OCI-LY1 (cell line): ENCODE measurements at regions not wholly inside any gene's neighbourhood (a gene's known extent, or its start where the extent isn't known, plus 50 kb on each side); places are given as distances from the start of the nearest gene placed in this dataset.
"Not testable (repeated sequence)": the region's sequence is repeated elsewhere in the genome, so short reads cannot be mapped to it uniquely, and the experiment has no call there.

ENCODE experiments used
- H2AFZ ChIP-seq: fragments of 200-600 bp; sonication (generic), shearing (Covaris generic); 2 replicates; pipeline ENCODE4 v1.6.0; 2014; ENCODE audit warnings: antibody characterized with exemption, mild to moderate bottlenecking, low read length
- H3F3A ChIP-seq: fragments of 200-600 bp; sonication (generic), shearing (Covaris generic); 2 replicates; pipeline ENCODE4 v1.6.0; 2014; ENCODE audit warnings: mild to moderate bottlenecking, antibody characterized with exemption, low read length, moderate library complexity; ENCODE audit not compliant: insufficient read depth
- H3K27ac ChIP-seq: fragments of 200-600 bp; sonication (generic); 2 replicates; pipeline ENCODE4 v1.5.1; 2014; ENCODE audit warnings: low read length, mixed run types, mild to moderate bottlenecking, low read depth; ENCODE audit not compliant: poor library complexity, severe bottlenecking
- H3K27me3 ChIP-seq: fragments of 200-600 bp; sonication (generic); 2 replicates; pipeline ENCODE4 v1.6.0; 2014; ENCODE audit warnings: antibody characterized with exemption, mild to moderate bottlenecking, low read length, moderate library complexity; ENCODE audit not compliant: insufficient read depth
- H3K36me3 ChIP-seq: fragments of 200-600 bp; sonication (generic); 2 replicates; pipeline ENCODE4 v1.6.1; 2014; ENCODE audit warnings: mild to moderate bottlenecking, antibody characterized with exemption, low read length, moderate library complexity, mixed read lengths; ENCODE audit not compliant: insufficient read depth
- H3K4me1 ChIP-seq: fragments of 200-600 bp; sonication (generic); 2 replicates; pipeline ENCODE4 v1.5.1; 2014; ENCODE audit warnings: mild to moderate bottlenecking, low read length, moderate library complexity; ENCODE audit not compliant: insufficient read depth, severe bottlenecking
- H3K4me2 ChIP-seq: fragments of 200-600 bp; sonication (generic), shearing (Covaris generic); 2 replicates; pipeline ENCODE4 v1.6.1; 2014; ENCODE audit warnings: low read length
- H3K4me3 ChIP-seq: fragments of 200-600 bp; sonication (generic); 2 replicates; pipeline ENCODE4 v1.5.1; 2014; ENCODE audit warnings: low read length, low read depth, mild to moderate bottlenecking, mixed read lengths; ENCODE audit not compliant: poor library complexity, severe bottlenecking
- H3K79me2 ChIP-seq: fragments of 200-600 bp; shearing (Covaris generic); 2 replicates; pipeline ENCODE4 v1.6.1; 2016; ENCODE audit warnings: mixed run types, low read length, mixed read lengths; ENCODE audit not compliant: insufficient read depth
- H3K9ac ChIP-seq: fragments of 200-600 bp; sonication (generic), shearing (Covaris generic); 2 replicates; pipeline ENCODE4 v1.6.1; 2014; ENCODE audit warnings: mild to moderate bottlenecking, low read length, mixed read lengths
- H3K9me2 ChIP-seq: fragments of 200-600 bp; sonication (generic), shearing (Covaris generic); 2 replicates; pipeline ENCODE4 v1.6.1; 2014; ENCODE audit warnings: low read depth, mild to moderate bottlenecking, low read length, mixed read lengths
- H3K9me3 ChIP-seq: fragments of 200-600 bp; shearing (Covaris generic); 2 replicates; pipeline ENCODE4 v1.6.1; 2014; ENCODE audit warnings: low read length, mixed read lengths
- H4K20me1 ChIP-seq: fragments of 200-600 bp; sonication (generic), shearing (Covaris generic); 2 replicates; pipeline ENCODE4 v1.6.0; 2016; ENCODE audit warnings: mild to moderate bottlenecking, low read length; ENCODE audit not compliant: insufficient read depth
- CTCF ChIP-seq: fragments of 200-600 bp; sonication (generic), shearing (Covaris generic); IDR thresholded peaks from 2 replicates; pipeline ENCODE4 v1.5.1; 2017; ENCODE audit warnings: mild to moderate bottlenecking, antibody characterized with exemption, low read length, moderate library complexity, mixed read lengths
- EZH2 ChIP-seq: fragments of 200-600 bp; sonication (generic), shearing (Covaris generic); IDR thresholded peaks from 2 replicates; pipeline ENCODE4 v1.8.0; 2017; ENCODE audit warnings: borderline replicate concordance, mixed run types, mild to moderate bottlenecking, antibody characterized with exemption, low read length, moderate library complexity, mixed read lengths

- Histone ChIP-seq H3K27me3 (no peaks in the 10 kb centered on the region), H2AFZ (no peak overlapping the region), H3K4me2 (no peak overlapping the region), H3K9ac (no peak overlapping the region), H3K36me3 (no peaks in the 10 kb centered on the region), H3K4me3 (no peak overlapping the region), H3K4me1 (no peaks in the 10 kb centered on the region), H3K9me2 (no peaks in the 10 kb centered on the region), H4K20me1 (no peaks in the 10 kb centered on the region), H3F3A (no peaks in the 10 kb centered on the region), H3K27ac (no peak overlapping the region), H3K9me3 (no peaks in the 10 kb centered on the region), H3K79me2 (no peaks in the 10 kb centered on the region)
- no peak for TF ChIP-seq EZH2
- TF ChIP-seq CTCF, result no peak
Observed at GRCh38 chr2:122808286-122808969, 1053.0 kb downstream of the TSN start.

GRCh38 chr2:122812214-122812613, 1056.8 kb downstream of the TSN start:
- not testable (repeated sequence) for H4K20me1 ChIP-seq, H3K27ac ChIP-seq, H3K9me2 ChIP-seq, H3K9ac ChIP-seq, H3K79me2 ChIP-seq, H3K9me3 ChIP-seq, H3K4me1 ChIP-seq, H3K36me3 ChIP-seq, H3K4me2 ChIP-seq, H3F3A ChIP-seq, H3K4me3 ChIP-seq, H3K27me3 ChIP-seq, H2AFZ ChIP-seq

- no peak overlapping the region for H3K27ac ChIP-seq
- H3K36me3 ChIP-seq, result no peaks in the 10 kb centered on the region
- H3K4me3 ChIP-seq, result no peak overlapping the region
- no peak overlapping the region for H3K4me2 ChIP-seq
- no peaks in the 10 kb centered on the region for H3K9me2 ChIP-seq
- no peak overlapping the region for H3K9ac ChIP-seq
- H3K79me2 ChIP-seq, result no peaks in the 10 kb centered on the region
- H2AFZ ChIP-seq, result no peak overlapping the region
- H3K9me3 ChIP-seq, result no peaks in the 10 kb centered on the region
- no peaks in the 10 kb centered on the region for H3F3A ChIP-seq
- H4K20me1 ChIP-seq, result no peaks in the 10 kb centered on the region
- no peaks in the 10 kb centered on the region for H3K4me1 ChIP-seq
- TF ChIP-seq CTCF, result no peak
- TF ChIP-seq EZH2, result no peak
- H3K27me3 ChIP-seq, result no peaks in the 10 kb centered on the region
Observed at GRCh38 chr2:122815120-122815519, 1059.7 kb downstream of the TSN start.

- no peaks in the 10 kb centered on the region for H4K20me1 ChIP-seq
- H2AFZ ChIP-seq, result no peak overlapping the region
- no peaks in the 10 kb centered on the region for H3K9me3 ChIP-seq
- TF ChIP-seq CTCF, result no peak
- no peak for TF ChIP-seq EZH2
- H3K79me2 ChIP-seq, result no peaks in the 10 kb centered on the region
- H3K27me3 ChIP-seq, result no peaks in the 10 kb centered on the region
- H3K36me3 ChIP-seq, result no peaks in the 10 kb centered on the region
- no peaks in the 10 kb centered on the region for H3K4me1 ChIP-seq
- H3K27ac ChIP-seq, result no peak overlapping the region
- no peak overlapping the region for H3K4me2 ChIP-seq
- H3F3A ChIP-seq, result no peaks in the 10 kb centered on the region
- H3K9me2 ChIP-seq, result no peaks in the 10 kb centered on the region
- no peak overlapping the region for H3K9ac ChIP-seq
- H3K4me3 ChIP-seq, result no peak overlapping the region
Observed at GRCh38 chr2:122816803-122817202, 1061.4 kb downstream of the TSN start.
